ENCODE measurements at regions not wholly inside any gene's neighbourhood (a gene's known extent, or its start where the extent isn't known, plus 50 kb on each side); places are given as distances from the start of the nearest gene placed in this dataset.

DNA sequence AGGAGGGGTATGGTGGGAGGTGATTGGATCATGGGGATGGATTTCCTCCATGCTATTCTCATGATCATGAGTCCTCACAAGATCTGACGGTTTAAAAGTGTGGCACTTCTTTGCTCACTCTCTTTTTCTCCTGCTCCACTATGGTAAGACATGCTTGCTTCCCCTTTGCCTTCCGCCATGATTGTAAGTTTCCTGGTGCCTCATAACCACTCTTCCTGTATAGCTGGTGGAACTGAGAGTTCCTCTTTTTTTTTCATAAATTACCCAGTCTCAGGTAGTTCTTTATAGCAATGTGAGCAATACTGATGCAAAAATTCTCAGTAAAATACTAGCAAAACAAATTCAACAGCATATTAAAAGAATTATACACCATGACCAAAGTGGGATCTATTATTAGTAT lies 728.5 kb upstream of the SLC8A1 start:
- CTCF ChIA-PET (ENCODE audit: unreplicated experiment), result no interaction called here
- intact Hi-C loops (cut with micrococcal nuclease; ENCODE audit: unreplicated experiment), result no loop called here
- no peak overlapping the region for H3K4me2 ChIP-seq (ENCODE audit: low read length)
- no peak overlapping the region for H2AFZ ChIP-seq (ENCODE audit: low read length)
- no peak overlapping the region for H3K27ac ChIP-seq (ENCODE audit: low read depth, low read length, poor library complexity, severe bottlenecking)
- H3K4me1 ChIP-seq (ENCODE audit: insufficient read depth, low read length, poor library complexity, severe bottlenecking), result no peaks in the 10 kb centered on the region
- no peaks in the 10 kb centered on the region for H4K20me1 ChIP-seq (ENCODE audit: insufficient read depth, low read length)
- H3K36me3 ChIP-seq (ENCODE audit: insufficient read depth, low read length), result no peaks in the 10 kb centered on the region
- DNase-seq (ENCODE audit: low spot score), result no peak
- TF ChIP-seq EZH2phosphoT487 (IDR thresholded peaks at IDR 0.05; ENCODE audit: borderline replicate concordance, low read depth, low read length), result no peak
- TF ChIP-seq, protein P1, sequence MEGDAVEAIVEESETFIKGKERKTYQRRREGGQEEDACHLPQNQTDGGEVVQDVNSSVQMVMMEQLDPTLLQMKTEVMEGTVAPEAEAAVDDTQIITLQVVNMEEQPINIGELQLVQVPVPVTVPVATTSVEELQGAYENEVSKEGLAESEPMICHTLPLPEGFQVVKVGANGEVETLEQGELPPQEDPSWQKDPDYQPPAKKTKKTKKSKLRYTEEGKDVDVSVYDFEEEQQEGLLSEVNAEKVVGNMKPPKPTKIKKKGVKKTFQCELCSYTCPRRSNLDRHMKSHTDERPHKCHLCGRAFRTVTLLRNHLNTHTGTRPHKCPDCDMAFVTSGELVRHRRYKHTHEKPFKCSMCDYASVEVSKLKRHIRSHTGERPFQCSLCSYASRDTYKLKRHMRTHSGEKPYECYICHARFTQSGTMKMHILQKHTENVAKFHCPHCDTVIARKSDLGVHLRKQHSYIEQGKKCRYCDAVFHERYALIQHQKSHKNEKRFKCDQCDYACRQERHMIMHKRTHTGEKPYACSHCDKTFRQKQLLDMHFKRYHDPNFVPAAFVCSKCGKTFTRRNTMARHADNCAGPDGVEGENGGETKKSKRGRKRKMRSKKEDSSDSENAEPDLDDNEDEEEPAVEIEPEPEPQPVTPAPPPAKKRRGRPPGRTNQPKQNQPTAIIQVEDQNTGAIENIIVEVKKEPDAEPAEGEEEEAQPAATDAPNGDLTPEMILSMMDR (conservative IDR thresholded peaks at IDR 0.05; ENCODE audit: low read length), result no peak
- no TSS peak for BruUV-seq (replicated peaks)
- H3K79me2 ChIP-seq (ENCODE audit: insufficient read depth, low read depth, low read length), result no peaks in the 10 kb centered on the region
- POLR2A ChIA-PET, result no interaction called here
- H3K9me2 ChIP-seq (ENCODE audit: insufficient read depth, low read length), result no peaks in the 10 kb centered on the region
- no peaks in the 10 kb centered on the region for H3K9me3 ChIP-seq (ENCODE audit: low read length)
- no peak overlapping the region for H3K4me3 ChIP-seq (ENCODE audit: low read depth, low read length, poor library complexity, severe bottlenecking)

DNA sequence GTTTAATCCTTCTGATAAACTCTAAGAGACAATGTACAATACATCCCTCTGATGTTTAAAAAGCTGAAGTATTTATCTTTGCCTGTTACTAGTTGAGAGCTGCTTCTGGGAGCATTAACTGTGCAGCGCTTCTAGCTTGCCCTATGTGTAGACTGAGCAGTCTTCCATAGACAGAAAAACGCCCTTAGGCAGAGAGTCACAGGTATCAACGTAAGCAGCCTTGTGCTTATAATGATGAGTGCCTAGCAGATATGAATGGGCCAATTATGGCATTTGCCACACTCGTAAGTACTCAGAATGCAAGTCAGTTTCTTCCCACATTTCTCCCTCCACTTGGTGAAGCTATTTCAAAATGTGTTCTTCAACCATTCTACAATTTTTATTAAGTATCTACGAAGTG lies 731.1 kb upstream of the SLC8A1 start:
- ChIA-PET POLR2A (no interaction called here), CTCF (ENCODE audit: unreplicated experiment) (no interaction called here)
- TF ChIP-seq, protein P1 (conservative IDR thresholded peaks at IDR 0.05; ENCODE audit: low read length), result no peak
- no peak for TF ChIP-seq EZH2phosphoT487 (IDR thresholded peaks at IDR 0.05; ENCODE audit: borderline replicate concordance, low read depth, low read length)
- no peaks in the 10 kb centered on the region for H3K4me1 ChIP-seq (ENCODE audit: insufficient read depth, low read length, poor library complexity, severe bottlenecking)
- H3K36me3 ChIP-seq (ENCODE audit: insufficient read depth, low read length), result no peaks in the 10 kb centered on the region
- no peak overlapping the region for H3K4me2 ChIP-seq (ENCODE audit: low read length)
- H3K9me2 ChIP-seq (ENCODE audit: insufficient read depth, low read length), result no peaks in the 10 kb centered on the region
- H3K79me2 ChIP-seq (ENCODE audit: insufficient read depth, low read depth, low read length), result no peaks in the 10 kb centered on the region
- intact Hi-C loops (cut with micrococcal nuclease; ENCODE audit: unreplicated experiment), result no loop called here
- H3K27ac ChIP-seq (ENCODE audit: low read depth, low read length, poor library complexity, severe bottlenecking), result no peak overlapping the region
- no peak overlapping the region for H2AFZ ChIP-seq (ENCODE audit: low read length)
- H3K4me3 ChIP-seq (ENCODE audit: low read depth, low read length, poor library complexity, severe bottlenecking), result no peak overlapping the region
- no peak for DNase-seq (ENCODE audit: low spot score)
- no peaks in the 10 kb centered on the region for H4K20me1 ChIP-seq (ENCODE audit: insufficient read depth, low read length)
- no TSS peak for BruUV-seq (replicated peaks)
- H3K9me3 ChIP-seq (ENCODE audit: low read length), result no peaks in the 10 kb centered on the region

DNA sequence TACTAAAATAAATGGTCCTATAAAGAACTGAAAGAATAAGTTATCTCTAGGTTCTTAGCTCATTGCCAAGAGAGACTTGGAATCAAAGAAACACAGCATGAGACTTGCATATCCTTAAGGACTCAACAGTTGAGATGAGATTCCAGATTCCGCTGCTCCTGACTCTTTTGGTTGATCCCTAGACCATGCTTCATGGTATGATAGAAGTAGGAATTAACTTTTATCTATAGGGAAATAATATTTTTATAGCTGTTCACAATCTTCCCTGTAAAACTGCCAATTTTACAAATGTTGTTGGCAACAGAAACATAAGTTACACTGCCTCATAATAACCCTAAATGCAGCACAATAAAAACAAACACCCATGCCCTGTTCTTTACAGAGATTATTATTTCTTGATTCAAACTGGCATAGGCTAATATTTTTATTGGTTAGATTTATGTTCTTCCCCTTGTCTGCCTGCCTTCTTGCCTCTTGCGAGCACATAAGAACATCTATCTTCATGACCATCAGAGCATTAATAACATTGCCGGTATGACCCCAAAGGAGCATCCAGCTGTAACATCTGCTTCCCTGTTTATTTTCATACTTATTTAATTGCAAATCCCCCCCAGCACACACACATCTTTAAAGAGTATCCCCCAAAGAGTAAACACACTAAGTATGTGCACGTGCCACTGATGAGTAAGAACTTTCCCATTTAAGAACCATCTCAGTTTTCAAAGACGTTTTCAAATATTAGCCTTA lies 735.7 kb upstream of the SLC8A1 start:
- Histone ChIP-seq H3K9me3 (ENCODE audit: low read length) (no peaks in the 10 kb centered on the region), H3K4me3 (ENCODE audit: low read depth, low read length, poor library complexity, severe bottlenecking) (no peak overlapping the region), H3K79me2 (ENCODE audit: insufficient read depth, low read depth, low read length) (no peaks in the 10 kb centered on the region), H3K27ac (ENCODE audit: low read depth, low read length, poor library complexity, severe bottlenecking) (no peak overlapping the region), H3K36me3 (ENCODE audit: insufficient read depth, low read length) (no peaks in the 10 kb centered on the region), H4K20me1 (ENCODE audit: insufficient read depth, low read length) (no peaks in the 10 kb centered on the region), H2AFZ (ENCODE audit: low read length) (no peak overlapping the region), H3K9me2 (ENCODE audit: insufficient read depth, low read length) (no peaks in the 10 kb centered on the region), H3K4me2 (ENCODE audit: low read length) (no peak overlapping the region), H3K4me1 (ENCODE audit: insufficient read depth, low read length, poor library complexity, severe bottlenecking) (no peaks in the 10 kb centered on the region)
- TF ChIP-seq EZH2phosphoT487 (IDR thresholded peaks at IDR 0.05; ENCODE audit: borderline replicate concordance, low read depth, low read length), result no peak
- TF ChIP-seq, protein P1 (conservative IDR thresholded peaks at IDR 0.05; ENCODE audit: low read length), result no peak
- no peak for DNase-seq (ENCODE audit: low spot score)
- intact Hi-C loops (cut with micrococcal nuclease; ENCODE audit: unreplicated experiment), result no loop called here
- POLR2A ChIA-PET, result interaction anchor here (1.2 kb wide), 1 partner anchor 26 kb away, joined by 3 read pairs; no protein-coding TSS in a partner anchor
- no TSS peak for BruUV-seq (replicated peaks)
- CTCF ChIA-PET (ENCODE audit: unreplicated experiment), result no interaction called here
